ENCODE measurements at regions not wholly inside any gene's neighbourhood (a gene's known extent, or its start where the extent isn't known, plus 50 kb on each side); places are given as distances from the start of the nearest gene placed in this dataset.

- TF ChIP-seq POLR2A (IDR thresholded peaks at IDR 0.05): no peak
- no peak for TF ChIP-seq CTCF (IDR thresholded peaks at IDR 0.05)
Measured at GRCh38 chr9:95724253-95724991, 151.1 kb upstream of the ERCC6L2 start.

Data from right lobe of liver (tissue), 4 donors.